DMS 273 (cell line): ENCODE measurements at regions not wholly inside any gene's neighbourhood (a gene's known extent, or its start where the extent isn't known, plus 50 kb on each side); places are given as distances from the start of the nearest gene placed in this dataset.
"Not testable (repeated sequence)": the region's sequence is repeated elsewhere in the genome, so short reads cannot be mapped to it uniquely, and the experiment has no call there.

ENCODE experiments used
- DNase-seq: peaks from one replicate; lab custom pipeline; 2025; ENCODE audit not compliant: unreplicated experiment; lab: John Stamatoyannopoulos, UW

DNA sequence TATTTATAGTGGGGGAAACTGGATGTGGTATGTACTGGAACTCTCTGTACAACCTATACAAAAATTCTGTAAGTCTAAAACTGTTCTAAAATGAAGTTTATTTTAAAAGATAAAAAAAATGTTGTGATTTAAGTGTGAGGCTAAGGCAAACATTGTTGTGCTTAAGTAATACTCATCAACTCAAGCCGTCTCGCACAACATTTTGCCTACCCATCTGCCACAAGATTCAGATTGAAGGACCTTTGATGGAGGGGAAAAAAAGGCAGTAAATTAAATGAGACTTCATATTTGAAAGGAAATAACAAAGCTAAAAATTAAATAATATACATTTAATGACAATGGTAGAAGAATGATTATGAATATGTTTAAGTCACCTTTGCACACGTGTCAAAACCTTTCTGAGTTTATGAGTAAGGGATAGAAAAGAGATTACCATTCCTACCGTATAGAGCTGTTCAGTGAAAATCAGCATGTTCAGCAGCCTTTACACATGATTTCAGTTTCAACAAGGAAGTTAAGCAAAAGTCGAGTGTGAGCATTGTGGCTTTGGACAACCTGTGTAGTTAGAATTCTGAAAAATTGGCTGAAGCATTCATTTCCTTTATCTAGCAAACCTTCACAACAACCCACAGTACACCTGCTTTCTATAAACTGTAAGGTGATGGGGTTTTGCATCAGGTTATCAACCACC, 499.3 kb downstream of the IRS1 start:
- no peak for DNase-seq

DNA sequence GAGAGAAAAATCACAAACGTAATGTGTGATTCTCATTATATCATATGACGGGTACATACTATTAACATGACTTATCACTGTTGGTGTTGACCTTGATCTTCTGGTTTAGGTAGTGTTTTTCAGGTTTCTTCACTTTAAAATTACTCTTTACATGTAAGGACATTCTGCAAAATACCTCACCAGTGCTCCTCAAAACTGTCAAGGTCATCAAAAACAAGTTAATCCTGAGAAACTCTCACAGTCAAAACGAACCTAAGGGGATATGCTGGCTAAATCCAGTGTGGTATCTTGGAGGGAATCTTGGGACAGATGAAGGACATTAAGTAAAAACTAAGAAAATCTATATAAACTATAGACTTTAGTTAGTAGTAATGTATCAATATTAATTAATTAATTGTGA, 499.8 kb downstream of the IRS1 start:
- no peak for DNase-seq

DNA sequence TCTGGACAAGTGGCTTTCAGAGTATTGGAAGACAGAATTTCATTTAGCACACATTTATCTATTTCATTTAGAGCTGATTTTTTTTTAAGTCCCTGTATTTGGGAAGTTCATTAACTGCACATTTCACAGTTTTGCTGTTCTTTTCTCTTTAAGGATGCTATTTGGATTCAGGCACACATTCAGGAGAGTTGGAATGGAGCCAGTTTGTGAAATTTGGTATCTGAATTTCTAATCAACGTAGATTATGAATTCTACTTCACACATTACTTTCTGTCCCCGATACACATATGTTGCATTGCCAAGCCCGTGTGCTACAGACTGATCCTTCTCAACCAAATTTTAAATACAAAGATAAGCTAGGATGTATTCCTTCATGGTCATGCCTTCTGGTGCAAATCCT, 503.9 kb downstream of the IRS1 start:
- DNase-seq = peak; percentile 61

DNA sequence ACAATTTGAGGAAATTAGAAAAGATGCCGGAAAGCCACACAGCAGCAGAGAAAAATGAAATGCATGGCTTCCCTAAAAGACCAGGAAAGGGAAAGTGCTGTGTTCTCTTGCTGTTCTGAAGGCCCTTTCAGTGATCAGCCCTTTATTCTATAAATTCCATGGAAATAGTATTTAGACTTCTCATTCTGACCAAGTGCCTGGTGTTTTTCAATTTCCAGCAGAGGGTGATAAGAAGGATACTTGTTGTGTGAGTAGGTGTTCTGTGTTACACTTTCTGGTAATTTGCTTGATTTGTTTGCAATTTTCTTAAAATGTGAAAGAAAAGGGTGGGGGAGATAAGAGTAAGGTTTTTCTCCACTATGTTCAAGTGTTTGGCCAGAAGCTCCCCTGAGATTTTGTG, 504.5 kb downstream of the IRS1 start:
- DNase-seq = no peak

DNA sequence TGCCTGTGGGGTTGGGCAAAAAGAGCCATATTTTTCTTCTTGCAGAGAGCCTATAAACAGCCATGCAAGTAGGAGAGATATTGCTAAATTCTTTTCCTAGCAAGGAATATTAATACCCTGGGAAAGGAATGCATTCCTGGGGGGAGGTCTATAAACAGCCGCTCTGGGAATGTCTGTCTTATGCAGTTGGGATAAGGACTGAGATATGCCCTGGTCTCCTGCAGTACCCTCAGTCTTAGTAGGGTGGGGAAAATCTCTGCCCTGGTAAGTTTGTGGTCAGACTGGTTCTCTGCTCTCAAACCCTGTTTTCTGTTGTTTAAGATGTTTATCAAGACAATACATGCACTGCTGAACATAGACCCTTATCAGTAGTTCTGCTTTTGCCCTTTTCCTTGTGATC, 508.3 kb downstream of the IRS1 start:
- DNase-seq = not testable (repeated sequence)

DNA sequence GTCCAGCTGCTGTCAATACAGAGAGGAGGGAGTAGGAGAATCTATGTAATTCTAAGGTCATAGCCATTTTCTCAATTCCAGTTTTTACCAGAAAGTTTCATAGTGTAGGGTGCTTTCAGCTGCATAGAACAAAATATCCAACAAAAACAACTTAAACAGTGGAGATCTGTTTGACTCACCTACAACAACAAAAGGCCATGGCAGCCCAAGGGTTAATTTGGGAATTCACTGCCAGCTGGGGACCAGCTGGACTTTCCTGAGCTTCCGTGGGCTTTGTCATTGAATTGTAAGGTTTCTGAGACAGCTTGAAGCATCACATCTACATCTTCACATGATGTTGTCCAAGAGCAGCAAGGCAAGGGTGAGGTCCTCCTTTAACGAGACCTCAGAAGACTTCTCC, 512.7 kb downstream of the IRS1 start:
- DNase-seq = no peak

DNA sequence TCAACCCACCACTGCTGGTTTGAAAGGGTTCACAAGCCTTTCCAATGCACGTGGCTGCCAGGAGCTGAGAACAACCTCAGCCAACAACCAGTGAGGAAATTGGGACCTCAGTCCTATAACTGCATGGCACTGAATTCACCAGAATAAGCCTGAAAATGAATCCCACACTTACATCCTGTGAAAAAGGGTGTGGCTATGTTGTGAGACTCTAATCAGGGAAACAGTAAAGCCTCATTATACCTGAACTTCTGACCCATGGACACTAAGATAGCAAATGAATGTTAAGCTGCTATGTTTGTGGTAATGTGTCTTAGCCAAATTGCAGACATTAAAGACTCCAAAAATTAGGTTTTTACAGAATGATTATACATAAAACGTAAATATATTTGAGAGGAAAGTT, 515.8 kb downstream of the IRS1 start:
- DNase-seq = no peak

DNA sequence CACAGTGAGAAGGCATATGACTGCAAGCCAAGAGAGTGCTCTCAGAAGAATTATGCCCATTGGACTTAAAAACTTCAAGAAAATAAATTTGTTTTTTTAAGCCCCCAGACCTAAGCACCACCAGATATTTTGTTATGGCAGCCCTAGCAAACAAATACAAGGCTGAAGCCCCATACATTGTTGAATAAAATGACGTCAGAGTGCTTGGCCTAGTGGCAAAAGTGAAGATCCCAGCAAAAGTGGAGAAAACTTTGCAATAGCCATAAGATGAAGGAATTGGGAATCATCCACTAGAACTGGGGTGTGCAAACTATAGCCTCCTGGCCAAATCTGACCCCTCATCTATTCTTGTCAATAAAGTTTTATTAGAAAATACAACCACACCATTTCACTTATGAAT, 517.5 kb downstream of the IRS1 start:
- no peak for DNase-seq

DNA sequence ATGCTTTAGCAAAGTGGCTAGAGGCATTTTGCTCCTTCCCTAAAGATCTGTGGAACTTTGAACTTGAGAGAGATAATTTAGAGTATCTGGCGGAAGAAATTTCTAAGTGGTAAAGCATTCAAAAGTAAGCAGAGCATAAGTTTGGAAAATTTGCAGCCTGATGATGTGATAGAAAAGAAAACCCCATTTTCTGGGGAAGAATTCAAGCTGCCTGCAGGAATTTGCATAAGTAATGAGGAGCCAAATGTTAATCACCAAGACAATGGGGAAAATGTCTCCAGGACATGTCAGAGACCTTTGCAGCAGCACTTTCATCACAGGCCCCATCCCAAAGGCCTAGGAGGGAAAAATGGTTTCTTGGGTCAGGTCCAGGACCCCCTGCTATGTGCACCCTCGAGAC, 519.5 kb downstream of the IRS1 start:
- not testable (repeated sequence) for DNase-seq

DNA sequence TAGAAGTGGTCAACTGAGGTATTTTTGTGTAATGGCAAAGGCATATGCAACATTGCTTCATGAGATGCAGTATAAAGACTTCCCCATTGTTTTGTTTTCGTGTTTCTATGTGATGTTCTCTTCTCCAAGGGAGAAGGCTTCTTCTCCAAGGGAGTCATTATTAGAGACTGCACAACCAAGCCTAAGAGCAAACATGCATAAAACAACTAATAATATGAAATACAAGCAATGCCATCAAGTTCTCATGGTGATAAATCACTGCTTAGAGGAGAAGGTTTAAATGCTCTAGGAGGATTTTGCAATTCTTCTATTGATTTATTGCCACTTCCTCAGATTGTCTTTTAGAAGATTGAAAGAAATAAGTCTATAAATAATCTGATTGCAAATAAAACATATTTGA, 524.4 kb downstream of the IRS1 start:
- no peak for DNase-seq

DNA sequence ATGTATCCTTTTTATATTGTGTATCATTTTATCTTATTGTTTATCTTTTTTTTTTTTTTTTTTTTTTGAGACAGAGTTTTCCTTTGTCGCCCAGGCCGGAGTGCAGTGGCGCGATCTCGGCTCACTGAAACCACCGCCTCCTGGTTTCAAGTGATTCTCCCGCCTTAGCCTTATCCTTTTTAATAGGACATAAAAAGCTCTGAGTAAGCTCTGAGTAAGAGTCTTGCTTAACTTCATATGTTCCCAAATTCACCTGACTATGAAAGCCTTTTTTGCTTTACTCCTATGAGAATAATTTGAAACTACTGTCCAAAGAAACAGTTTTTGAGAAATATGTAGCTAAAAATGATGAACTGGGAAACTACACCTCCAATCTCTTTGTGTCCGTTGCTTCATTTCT, 525.5 kb downstream of the IRS1 start:
- DNase-seq = no peak

DNA sequence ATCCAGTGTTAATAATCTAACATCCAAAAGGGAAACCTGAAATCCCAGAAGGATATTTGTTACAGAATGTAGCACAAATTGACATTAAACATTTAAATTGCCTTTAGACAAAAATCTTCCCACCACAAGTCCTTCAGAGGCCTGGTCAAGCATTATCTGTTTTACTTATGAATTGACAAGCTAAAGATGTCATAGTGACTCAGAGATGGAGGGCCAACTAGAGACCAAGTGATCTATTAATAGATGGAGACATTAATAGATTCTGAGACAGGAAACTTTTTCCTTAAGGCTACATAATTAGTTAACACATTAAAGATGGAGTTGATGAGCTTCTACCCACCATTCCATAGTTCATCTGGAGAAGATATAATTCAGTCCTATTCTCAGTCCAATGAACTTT, 526.2 kb downstream of the IRS1 start:
- no peak for DNase-seq

DNA sequence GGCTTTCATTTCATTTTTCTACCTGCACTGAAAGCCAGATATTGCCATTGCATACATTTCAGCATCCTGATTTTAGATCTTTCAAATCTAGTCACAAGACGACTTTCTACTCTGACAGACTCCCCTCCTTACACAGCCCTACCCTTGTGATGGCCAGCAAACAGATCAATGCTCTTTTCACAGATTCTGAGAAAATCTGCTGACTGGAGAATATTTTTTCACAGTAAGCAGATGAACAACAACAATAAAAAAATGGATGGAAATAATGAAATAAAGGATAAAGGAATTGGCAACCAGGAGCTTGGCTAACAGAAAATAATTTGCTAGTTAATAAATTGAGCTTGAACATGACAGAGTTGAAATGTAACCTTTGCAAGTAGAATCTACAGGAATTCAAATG, 527.2 kb downstream of the IRS1 start:
- DNase-seq = no peak

DNA sequence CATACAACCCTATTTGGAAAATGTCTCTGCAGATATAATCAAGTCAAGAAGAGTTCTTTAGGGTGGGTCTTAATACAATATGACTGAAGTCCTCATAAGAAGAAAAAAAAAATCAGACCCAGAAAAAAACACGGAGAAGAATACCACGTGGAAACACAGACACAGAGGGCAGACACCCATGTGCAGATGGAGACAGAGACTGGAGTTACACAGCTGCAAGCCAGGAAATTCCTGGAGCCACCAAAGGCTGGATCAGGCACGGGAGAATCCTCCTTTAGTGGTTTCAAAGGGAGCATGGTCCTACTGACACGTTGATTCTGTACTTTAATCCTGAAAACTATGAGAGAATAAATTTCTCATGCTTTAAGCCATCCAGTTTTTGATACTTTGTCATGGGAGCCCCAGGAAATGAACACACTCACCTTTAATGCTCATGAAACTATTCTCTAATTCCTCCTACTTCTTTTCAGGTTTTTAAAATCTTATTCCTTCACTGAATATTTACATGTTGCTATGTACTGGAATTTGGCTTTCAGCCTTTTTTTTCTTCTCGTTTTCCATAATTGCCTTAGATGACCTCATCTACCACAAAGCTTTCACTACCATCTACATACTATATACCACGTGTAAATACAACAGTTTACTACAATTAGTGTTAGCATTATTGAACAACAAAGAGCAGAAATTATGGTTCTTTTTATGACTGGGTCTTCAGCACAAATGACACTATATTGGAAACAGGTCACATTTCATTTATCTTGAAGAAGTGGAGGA, 529.1 kb downstream of the IRS1 start:
- DNase-seq = no peak

DNA sequence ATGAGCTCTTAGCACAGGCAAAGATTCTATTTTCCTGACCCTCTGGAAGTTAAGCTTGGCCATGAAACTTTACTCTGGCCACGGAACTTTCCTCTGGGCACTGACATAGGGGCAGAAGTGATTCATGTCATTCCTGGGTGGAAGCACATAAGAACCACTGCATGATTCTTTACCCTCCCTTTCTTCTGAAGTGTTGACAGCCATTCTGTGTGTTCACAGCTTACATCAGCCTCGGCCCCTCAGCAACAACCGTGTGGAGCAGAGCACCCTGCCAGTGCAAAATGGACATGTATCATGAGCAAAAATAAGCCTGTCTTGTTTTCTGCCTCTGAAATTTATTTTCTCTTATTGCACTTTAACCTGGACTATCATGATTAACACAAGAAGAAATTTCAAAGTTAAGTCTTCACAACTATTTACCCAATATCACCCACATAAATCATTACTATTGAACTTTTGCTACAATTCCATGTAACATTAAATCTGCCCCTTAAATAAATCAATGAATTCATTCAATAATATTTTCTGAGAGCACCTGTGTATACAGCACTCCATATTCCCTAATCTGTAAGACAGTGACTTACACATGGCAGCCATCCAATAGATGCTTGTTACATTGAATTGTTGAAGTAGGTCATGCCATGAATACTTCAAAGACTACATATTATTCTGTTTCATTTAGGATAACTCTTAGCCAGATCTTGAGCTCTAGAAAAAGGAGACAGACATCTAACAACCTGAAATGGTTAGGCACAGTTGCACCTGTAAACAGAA, 531.9 kb downstream of the IRS1 start:
- no peak for DNase-seq

DNA sequence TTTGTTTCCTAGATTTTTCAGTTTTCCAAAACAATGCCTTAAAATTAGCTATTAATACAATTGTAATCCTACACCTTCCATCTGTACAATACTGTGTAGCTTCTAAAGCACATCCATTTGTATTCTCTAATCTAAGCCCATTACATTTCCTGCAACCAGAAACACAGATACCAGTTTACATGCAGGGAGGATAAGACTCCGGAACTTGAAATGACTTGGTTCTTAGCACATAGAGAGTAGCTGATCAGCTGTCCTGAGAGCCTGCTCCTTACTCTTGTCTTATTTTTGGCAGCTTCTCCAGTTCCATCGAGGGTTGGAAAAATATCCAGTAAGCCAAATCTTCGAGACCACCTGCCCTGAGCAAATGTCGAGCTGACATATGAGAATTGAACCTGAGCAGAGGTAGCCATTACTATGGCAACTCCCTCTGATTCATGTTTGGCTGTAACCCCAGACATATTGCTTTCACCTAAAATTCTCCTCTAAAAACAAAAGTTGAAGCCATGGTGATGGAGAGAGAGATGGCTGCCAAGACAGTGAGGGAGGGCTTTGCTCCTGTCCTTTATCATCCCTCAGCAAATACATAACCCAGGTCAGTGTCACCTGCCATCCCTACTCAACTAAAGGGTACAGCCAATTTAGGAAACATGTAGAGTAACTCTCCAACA, 542.8 kb downstream of the IRS1 start:
- peak; percentile 21 for DNase-seq

DNA sequence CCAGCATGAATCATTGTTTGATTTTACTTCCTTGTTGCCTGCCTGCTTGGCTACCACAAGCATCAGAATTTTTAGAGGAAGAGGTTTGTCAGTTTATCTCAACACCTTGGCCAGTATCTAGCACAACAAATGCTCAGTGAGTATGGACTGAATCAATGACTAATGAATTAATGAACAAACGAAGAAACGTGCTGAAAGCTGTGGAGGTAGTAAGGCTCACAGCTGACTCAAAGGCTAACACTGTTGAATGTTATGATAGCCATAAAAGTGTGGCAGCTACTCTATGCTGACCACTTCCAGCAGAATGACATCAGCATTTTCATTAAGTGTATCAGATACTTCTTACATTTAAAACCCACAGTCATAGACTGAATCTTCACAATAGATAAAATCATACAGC, 543.4 kb downstream of the IRS1 start:
- no peak for DNase-seq

DNA sequence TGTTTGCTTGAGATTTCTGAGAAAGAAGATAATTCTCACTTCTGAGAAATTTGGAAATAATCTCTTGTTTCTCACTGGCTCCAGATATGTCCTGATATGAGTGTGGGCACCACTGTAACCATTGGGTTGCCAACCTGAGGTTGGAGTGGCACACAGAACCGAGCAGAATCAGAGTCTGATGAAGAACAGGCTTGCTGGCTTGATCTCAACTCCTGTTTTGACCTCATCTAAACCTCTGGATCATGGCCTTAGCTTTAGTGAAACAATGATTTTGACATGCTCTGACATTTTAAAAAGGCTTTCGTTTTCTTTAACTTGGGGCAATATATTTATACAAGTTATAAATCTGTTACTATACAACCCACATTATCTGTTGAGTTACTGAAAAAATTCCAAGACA, 548.0 kb downstream of the IRS1 start:
- DNase-seq = no peak

DNA sequence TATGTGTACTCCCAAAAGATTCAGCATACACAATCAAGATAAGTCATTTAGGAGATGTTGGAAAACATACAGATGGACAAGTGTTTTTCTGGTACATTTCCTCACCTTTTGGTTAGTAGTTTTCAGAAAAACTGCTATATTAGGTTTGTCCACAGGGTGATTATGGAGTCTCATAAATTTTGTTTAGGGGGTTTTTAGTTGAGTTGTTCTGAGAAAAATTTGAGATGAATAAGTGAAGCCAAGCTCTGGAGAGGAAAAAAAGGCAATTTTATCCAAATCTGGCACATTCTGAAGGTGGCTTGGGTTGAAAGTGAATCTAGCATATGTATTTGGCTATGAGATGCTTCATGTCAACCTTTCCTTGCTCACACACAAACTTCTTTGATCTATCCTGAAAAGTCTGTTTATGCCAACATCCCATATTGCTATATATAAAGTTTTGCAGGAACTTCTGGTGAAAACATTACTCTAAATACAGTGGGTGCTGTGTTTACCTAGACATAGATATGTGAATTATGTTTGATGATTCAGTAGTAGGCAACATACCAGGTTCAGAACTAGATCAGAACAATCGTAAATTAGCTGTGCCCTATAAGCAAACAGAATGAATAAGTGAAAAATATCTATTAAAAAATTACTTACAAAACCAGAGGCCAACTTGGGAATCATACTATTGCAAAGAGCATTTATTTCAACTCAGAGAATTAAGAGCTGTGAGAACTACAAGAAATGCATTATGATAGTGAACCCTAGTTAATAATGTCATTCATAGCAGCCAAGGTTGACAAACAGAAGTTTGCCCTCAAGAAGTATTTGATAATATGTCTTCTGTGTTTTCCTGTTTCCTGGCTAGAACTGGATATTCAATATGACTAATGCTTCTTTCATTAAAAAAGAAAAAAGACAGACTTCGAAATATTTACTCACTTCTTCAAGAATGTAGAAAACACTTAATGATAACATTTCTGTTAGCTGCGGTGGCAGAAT, 552.0 kb downstream of the IRS1 start:
- DNase-seq = no peak

DNA sequence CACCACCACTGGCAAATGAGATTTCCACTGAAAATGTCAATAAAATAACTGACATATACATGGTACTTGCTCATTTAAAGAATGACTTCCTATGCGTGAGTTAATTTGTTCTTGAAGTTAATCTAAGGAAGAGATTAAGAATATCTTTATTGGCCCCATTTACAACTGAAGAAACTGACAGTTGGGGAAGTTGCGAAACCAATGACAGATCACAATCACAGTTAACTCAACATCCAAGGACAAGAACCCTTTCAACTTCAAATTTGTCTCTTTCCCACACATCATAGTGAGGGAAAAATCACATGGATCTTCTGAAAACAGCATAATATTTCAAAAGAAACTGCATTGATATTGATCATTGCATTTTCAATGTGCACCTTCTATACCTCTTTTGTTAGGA, 565.4 kb downstream of the IRS1 start:
- DNase-seq = no peak
